ENCODE measurements at regions not wholly inside any gene's neighbourhood (a gene's known extent, or its start where the extent isn't known, plus 50 kb on each side); places are given as distances from the start of the nearest gene placed in this dataset.

DNA sequence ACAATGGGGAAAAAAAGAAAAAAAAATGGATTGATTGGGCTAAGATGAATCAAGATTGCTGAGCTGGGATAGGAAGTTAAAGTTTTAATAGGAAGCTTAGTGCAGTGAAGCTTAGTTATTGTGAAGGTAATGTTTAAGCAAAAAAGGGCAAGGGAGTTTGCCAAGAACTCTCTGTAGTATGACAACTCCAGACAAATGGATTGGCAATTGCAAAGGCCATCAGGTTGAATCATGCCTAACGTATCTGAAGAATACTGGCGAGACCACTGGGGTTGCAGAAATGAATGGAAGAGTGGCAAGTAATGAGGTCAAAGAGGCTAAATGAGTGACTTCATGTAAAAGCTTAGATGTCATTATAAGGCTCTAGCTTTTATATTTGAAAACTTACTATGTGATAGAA lies 1654.0 kb downstream of the PCDH7 start:
- no peak for DNase-seq

DNA sequence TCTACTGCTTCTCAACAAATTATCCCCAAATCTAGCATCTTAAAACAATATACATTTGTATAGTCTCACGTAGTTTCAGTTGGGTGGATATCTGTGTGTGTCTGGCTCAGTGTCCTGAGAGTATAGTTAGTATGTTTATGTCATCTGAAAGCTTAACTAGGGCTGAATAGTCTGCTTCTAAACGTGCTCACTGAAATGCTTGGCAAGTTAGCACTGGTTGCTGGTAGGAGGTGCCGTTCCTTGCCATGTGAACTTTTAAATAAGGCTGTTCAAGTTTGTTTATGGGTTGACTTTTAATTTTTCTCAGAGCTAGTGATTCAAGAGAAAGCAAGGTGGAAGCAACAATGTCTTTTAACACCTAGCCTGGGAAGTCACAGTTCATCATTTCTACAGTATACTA lies 1673.6 kb downstream of the PCDH7 start:
- no peak for DNase-seq

DNA sequence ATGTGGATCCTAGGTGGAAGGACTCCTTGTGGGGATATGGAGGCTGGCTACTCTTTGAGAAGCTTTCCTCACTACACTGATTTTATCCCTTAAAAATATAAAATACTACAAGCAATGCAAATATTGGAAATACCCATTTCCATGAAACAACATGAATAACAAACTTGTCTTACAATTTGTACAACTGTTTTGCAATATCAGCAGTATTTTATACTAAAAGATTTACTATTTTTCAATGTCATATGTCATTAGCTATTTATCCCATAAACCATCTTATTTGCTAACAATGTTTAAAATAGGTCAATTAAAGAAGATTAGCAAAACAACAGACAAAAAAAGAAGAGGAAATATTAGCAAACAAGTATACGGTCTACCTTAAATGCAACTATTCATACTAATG lies 1674.1 kb downstream of the PCDH7 start:
- DNase-seq, result no peak

DNA sequence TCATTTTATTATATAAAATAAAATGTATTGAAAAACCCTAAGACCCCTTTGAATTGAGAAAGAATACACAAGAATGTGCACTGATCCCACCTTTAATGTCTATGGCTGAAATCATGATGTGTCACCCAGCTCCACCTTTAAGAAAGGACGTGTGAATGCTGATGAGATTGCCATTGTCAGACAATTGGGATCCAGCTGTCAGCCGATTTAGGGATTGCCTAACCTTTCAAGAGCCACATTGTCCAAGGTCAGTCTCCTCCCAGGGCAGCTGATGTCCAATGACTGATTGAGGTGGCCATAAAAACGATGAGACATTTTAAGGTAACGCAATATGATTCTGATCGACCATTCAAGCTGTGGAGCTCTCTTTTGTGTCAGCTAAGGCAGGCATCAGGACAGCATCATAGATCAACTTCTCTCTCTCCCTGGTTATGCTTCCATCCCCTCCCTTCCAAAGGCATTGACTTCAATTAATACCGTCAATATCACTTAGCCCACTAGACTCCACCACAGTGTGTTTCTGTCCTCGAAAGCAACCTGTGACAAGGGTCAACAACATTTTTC lies 1676.4 kb downstream of the PCDH7 start:
- DNase-seq, result no peak

DNA sequence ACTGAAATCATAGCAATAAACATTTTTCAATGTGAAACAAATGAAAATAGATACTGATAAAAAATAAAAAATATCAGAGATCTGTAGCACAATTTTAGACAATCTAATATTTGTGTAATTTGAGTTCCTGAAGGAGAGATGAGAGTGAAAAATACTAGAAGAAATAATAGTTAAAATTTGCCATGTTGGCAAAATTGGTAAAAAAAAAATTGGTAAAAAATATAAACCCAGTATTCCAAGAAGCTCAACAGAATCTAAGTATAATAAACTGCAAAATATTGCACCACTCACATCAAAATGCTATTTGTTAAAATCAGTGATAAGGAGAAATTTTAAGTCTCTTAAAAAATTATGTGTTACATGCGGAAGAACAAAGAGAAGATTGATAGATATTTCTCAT lies 1680.7 kb downstream of the PCDH7 start:
- no peak for DNase-seq

DNA sequence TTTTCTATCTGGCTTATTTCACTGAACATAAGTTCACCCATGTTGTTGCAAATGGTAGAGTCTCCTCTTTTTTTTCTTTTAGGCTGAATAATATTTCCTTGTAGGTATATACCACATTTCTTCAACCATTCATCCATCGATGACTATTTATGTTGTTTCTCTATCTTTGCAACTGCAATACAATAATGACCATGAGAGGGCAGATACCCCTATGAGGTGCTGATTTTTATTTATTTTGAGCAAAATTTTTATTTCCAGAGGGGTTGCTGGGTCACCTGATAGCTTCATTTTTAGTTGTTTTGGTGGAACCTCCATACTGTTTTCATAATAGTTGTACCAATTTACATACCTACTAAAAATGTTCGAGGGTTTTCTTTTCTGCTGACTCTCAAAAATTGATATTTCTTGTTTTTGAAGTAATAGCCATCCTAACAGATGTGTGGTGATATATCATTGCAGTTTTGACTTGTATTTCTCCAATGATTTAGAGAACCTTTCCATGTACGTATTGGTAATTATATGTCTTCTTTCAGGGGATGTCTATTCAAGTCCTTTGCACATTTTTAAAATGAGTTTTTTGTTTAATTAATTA lies 1697.0 kb downstream of the PCDH7 start:
- DNase-seq, result no peak

DNA sequence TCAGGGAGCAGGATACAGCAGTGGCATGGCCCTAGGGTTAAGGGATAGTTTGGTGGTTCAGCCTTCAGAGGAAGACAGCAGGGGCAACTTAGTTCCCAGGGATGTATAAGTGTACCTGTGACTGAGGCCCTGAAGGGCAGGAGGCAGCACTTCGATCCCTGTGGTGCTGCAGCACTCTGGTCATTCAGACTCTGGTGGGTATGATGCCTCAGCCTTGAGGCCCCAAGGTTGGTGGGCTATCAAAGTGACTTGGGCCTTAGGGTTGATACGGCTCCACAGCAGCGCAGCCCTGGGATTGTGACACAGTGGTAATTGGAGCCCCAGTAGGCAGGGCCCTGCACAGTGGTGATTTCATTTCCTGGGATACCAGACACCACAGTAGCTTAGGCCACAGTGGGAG lies 1703.1 kb downstream of the PCDH7 start:
- DNase-seq, result no peak

DNA sequence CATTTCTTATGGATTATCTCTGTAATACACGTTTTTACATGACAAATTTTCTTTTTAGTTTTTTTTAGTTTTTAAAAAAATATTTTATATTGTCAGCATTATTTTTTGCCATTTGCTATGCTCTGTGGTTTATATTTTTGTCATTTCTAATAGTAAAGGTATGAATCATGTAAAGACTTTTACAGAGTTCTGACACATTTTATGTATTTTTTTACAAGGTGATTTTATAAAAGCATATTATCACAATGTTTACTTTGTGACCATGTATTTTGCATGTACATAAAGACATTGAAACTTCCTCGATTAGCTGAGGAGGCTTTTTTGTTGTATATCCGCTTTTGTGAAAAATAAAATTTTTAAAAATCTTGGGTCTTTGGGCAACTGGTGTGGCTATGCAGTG lies 1705.1 kb downstream of the PCDH7 start:
- DNase-seq, result no peak

DNA sequence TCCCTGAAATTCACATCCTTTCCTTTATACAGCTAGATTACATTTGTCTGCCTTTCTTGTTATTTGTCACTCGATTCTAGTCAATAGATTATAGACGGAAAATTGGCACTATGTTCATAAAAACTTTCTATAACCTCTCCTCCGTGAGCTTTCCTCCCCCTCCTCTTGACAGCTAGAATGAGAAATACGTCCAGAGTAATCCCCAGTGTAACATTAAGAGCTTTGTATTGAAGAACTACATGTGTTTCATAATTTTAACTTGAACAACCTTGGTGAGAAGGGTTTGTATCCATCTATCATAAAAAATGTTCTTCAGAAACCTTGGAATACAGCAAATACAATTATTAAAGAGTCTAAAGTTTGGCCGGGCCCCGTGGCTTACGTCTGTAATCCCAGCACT lies 1707.4 kb downstream of the PCDH7 start:
- DNase-seq, result no peak

DNA sequence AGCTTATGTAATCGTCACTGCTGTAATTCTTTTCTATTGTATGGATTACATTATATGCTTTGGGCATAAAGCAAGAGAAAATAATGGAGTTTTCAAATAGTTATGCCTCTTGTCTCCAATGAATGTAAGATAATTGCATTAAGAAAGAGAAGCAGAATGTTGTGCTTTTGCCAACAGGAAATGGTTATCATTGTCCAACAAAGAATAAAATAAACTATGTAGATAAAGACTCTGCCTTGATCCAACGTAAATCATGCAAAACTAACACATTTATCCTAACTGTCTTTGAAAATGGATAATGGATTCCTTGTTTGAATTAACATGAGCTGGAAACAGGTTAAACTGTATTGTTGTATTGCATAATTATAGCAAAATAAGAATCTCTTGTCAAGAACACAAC lies 1709.0 kb downstream of the PCDH7 start:
- DNase-seq, result no peak

DNA sequence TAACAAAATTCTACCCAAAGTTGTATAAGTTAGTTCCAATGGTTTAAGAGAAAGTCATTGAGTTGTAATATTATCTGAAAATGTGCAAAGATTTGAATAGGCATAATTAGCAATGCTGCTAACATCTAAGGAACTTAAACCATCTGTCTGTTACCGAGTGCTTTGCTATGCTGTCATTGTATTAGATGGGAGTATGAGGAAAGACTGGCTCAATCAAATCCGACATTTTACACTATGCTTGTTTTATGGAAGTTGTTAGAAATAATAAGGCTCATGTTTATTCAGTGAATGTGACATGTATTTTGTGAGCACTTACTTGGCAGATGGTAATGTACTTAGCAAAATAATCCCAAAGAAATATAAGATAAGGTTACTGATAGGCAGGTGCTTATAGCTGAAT lies 1715.1 kb downstream of the PCDH7 start:
- no peak for DNase-seq

DNA sequence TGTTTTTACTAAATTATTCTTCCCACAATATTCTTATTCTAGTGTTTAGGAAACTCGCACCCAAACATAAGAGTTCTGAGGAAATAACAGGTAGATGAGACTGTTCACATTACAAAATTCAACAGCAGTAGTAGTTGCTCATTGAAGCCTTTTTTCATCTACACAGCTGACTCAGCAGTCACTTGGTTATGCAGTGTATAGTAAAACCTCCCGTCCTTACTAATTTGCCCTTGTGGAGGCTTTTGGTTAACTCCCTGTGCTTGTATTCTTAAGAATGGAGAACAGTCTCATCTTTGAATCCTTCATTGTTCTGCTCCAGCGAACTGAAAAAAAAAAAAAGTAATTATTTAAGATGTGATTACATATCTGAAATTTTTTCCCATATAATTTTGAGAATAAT lies 1716.6 kb downstream of the PCDH7 start:
- no peak for DNase-seq

DNA sequence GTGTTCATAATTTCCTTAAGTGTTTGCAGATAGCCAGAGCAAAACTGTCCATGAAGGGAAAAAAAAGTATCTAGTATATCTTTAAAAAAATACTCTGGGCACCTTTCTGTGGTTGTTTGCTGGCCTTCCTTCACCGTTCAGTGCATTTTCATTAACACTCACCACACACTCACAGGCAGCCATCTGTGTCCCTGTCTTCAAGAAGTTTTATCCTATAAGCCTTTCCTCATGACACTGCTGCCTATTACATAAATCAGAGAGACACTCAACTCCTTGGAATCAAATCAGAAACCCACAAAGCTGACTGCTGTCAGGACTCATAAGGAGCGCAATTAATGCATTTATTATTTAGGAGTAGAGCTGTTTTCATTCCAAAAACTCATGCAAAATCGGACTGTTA lies 1720.2 kb downstream of the PCDH7 start:
- DNase-seq, result no peak

DNA sequence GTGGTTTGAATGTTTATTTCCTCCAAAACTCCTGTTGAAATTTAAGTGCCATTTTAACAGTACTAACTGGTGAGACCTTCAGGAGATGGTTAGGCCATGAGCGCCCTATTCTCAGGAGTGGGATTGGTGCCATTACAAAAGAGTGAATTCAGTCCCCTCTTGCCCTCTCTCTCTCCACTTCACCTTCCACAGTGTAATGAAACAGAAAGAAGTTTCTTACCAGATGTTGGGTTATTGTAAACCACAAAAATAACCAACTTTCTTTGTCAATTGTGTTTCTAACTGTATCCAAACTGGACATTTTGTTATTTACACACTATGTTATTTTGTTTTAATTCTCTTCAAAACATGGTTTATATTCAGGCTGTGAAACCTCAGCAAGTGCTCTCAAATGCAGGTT lies 1734.3 kb downstream of the PCDH7 start:
- no peak for DNase-seq

DNA sequence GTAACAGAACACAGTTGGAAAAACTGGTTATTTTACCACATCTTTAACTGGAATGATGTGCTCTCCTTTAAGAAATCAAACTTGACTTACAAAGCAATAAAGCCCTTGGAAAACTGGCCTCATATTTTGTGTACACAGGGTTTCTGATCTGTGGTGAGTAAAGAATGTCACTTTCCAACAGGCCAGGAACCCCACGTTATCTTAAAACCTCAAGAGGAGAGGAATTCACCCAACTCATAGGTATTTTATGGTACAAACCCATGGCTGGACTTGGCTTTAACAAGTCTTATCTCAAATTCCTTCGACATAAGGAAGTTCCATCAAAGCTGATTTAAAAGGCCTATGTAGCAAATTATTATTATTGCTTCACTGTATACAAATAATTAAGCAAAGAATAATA lies 1735.1 kb downstream of the PCDH7 start:
- no peak for DNase-seq

DNA sequence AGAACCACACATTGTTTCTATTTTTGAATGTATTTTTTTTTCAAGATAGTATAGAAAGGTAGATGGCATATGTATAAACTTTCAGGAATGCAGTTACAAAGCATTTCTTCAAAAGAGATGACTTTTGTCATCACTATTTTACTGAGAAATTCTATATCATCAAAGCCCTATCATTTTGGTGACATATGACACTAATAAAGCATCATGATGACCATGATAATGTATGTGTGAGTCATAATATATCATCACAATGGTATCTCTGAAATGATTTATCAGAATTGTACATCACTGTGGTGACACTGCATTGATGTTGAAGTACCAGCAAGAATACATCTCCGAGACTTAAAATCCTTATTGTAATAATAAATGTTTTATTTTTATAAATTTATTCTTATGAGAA lies 1740.8 kb downstream of the PCDH7 start:
- no peak for DNase-seq

DNA sequence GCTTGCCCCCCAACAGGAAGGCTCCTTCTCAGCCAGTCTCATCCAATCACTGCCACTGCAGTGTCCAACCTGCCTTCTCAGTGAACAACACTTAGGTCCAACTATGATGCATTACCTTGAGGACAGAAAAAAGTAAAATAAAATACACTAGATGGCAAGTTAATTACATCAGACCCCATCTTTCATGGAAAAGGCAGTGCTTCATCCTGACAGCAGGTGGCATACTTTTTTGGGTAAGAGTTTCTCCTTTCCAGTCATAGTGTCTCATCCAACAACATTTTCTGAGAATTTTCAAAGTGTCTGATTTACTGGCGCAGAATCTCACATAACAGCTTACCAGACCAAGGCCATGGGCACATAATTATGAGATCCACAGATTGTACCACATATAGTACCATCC lies 1742.8 kb downstream of the PCDH7 start:
- DNase-seq, result no peak

DNA sequence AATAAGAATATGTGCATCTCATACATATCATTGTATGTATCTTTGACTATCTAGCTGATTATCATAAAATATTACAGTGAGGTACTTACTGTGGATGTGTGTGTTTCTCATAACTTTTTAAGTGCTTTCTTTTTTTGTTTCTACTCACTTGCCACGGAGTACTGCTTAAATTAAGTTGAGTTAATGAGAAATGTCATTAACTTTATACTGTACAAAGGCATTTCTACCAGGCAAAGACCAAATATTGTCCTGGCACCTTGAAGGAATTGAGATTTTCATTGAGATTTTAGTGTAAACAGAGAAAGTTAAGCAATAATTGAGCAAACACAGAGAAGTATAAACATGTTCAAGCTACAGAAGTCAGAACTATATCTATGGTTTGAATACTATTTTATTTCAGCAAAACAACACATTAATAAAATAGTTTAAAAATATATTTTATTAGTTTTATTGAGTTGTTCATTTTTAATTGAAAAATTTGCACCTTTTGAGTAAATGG lies 1750.0 kb downstream of the PCDH7 start:
- DNase-seq, result no peak

DNA sequence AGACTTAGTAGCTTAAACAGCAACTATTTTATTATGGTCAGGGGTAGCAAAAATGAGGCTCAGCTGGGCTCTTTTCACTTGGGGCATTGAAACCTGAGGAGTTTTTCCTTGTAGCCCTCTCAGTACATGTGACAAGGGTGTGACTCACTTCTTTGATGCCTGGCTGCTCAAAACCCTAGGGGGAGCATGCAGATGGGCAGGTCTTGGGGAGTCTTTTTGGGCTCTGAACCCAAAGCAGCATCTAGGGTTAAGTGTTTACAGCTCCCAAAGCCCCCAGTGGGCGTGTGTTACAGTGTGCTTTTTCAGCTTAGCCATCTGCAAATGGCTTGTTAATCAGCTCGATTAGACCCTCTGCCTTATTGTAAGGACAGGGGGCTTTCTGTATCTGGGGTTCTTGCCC lies 1752.7 kb downstream of the PCDH7 start:
- DNase-seq, result no peak

DNA sequence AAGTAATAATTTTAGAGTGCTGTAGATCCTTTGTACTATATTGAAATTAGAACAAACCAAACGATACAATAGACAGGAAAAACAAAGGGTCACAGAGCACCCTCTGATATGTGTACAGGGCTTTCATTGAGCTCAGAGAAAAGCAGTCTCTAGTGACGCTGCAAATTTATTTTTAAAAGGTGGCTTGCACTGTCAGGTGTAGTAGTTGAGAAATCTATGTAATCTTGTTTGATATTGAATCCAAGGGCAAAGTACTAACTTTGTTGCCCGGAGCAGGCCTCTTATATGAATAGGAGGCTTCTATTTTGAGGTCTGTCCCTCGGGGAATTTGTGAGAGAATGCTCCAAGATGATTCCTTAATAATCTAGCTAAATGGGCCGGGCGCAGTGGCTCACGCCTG lies 1755.5 kb downstream of the PCDH7 start:
- no peak for DNase-seq

DNA sequence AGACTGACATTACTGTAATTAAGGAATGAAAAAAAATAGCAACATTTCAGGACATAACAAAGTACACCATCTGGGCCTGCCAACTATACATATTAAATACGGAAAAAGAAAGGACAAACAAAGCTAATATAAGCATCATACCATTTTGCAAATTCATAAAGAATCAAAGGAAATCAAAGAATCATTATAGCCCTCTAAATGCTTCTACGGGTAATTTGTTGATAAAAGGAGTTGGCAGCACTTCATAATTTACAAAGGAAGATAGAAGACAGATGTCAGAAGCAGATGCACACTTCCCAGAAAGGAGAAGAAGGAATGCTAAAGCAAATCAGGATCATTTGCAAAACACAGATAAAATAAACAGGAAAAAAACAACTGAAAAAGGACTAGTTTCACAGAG lies 1757.3 kb downstream of the PCDH7 start:
- no peak for DNase-seq

DNA sequence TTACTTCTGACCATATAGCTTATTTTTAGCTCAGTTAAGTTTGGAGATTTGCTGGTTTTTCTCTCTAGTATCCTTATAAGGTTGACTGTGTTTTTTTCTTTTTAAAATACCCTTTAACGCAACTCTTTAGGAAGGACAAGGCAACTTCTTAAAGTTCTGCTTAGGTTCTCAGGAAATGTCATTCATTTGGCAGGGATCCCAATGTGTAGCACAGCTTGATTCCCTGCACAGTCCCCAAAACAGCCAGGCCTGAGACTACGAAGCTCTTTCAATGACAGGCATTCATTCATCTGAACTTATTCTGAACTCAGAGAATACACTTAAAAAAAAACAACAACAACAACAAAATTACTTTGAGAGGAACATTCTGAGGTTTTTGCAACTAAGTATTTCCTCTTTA lies 1765.8 kb downstream of the PCDH7 start:
- no peak for DNase-seq

DNA sequence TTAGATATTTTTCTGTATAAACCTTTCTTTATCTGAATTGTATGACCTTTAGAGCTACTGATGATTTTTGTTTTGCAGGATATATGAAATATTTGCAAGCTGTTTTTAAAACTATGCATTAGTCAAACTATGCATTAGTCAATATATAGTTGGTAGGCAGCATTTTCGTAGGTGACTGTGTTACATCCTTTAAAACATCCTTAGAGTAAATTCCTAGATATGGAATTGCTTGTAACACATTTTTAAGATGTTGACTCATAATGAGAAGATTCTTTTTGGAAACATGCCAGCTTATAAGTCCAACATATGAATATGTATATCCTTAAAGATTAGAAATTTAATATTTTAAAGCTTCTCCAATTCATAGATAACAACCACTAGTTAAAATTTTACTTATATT lies 1768.5 kb downstream of the PCDH7 start:
- no peak for DNase-seq

DNA sequence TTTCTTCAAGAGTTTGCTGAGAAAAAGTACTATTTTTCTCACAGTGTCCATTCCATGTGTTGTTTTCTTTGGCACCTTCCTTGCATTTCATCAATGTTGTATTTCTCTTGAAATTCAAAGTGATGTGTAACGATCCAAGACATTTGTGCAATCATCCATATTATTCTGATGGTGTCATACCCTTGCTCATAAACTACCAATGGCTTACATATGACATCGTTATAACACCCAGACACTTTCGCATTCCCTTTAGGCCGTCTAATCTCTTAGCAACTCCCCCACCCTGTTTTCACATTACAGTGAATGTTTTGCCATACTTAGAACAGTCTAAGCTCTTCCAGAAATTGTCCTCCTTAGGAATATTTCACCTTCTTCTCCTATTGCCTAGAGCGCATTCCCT lies 1779.0 kb downstream of the PCDH7 start:
- DNase-seq, result no peak

DNA sequence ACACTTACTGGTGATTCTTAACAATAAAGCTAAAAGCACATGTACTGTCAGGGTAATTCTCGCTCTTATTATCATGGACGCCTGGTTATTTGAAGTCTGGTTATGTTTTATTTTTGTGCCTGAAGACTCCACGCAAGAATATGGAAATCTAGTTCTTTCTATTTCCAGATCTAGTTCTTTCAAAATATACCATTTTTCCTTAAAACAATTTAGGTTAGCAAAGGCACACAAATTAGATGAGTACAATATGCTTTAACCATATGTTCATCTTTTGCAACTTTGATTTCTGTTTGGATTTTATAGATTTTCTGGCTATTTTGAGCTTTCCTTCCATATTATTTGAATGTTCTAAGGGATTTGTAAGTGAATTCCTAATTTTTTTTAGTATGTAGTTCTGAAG lies 1783.1 kb downstream of the PCDH7 start:
- no peak for DNase-seq

DNA sequence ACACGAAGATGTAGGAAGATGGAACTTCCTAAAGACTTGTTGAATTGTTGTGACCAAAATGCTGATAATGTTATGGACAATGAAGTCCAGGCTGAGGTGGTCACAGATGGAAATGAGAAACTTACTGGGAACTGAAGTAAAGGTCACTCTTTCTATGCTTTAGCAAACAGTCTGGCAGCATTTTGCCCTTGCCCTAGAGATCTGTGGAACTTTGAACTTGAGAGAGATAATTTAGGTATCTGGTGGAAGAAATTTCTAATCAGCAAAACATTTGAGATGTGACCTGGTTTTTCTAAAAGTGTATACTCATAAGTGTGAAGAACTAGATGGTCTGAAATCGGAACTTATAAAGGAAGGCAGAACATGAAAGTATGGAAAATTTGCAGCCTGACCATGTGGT lies 1785.9 kb downstream of the PCDH7 start:
- DNase-seq, result no peak

Measured in NK-92 treated with Interleukin-12 subunit alpha and Interleukin-12 subunit beta, amount 100 ng/mL, for 24 hours (cell line).